Liver (tissue), 8 donors: ENCODE measurements at regions not wholly inside any gene's neighbourhood (a gene's known extent, or its start where the extent isn't known, plus 50 kb on each side); places are given as distances from the start of the nearest gene placed in this dataset.

ENCODE experiments used
- DNase-seq: peaks from one replicate; pipeline ENCODE4 v3.0.0-alpha.2; 2017; ENCODE audit warnings: low spot score
- H3K27ac ChIP-seq, 2 donors: one replicate each; pipeline ENCODE4 v1.7.0; 2013; ENCODE audit warnings: inconsistent platforms in 2 of 2, low read length in 2 of 2, control low read depth in 1 of 2, low read depth in 1 of 2, mild to moderate bottlenecking in 1 of 2
- H3K27me3 ChIP-seq, 4 donors: one replicate each; pipeline versions ENCODE4 v1.6.1 to v1.7.0; 2013; ENCODE audit warnings: low read length in 3 of 4, inconsistent platforms in 1 of 4, mild to moderate bottlenecking in 1 of 4, moderate library complexity in 1 of 4; ENCODE audit not compliant: control insufficient read depth in 4 of 4, insufficient read depth in 4 of 4
- H3K36me3 ChIP-seq, 4 donors: one replicate each; pipeline versions ENCODE4 v1.6.1 to v1.7.0; 2013; ENCODE audit warnings: low read length in 3 of 4, mild to moderate bottlenecking in 3 of 4, low read depth in 1 of 4, moderate library complexity in 1 of 4; ENCODE audit not compliant: control insufficient read depth in 4 of 4, insufficient read depth in 3 of 4
- H3K4me1 ChIP-seq, 4 donors: one replicate each; pipeline versions ENCODE4 v1.6.1 to v1.7.0; 2013; ENCODE audit warnings: low read length in 3 of 4, mild to moderate bottlenecking in 3 of 4, moderate library complexity in 1 of 4; ENCODE audit not compliant: control insufficient read depth in 4 of 4, insufficient read depth in 4 of 4
- H3K4me3 ChIP-seq, 3 donors: one replicate each; pipeline versions ENCODE4 v1.6.1 to v1.7.0; 2013; ENCODE audit warnings: low read length in 3 of 3, control low read depth in 1 of 3, low read depth in 1 of 3, mild to moderate bottlenecking in 1 of 3
- H3K9ac ChIP-seq, 2 donors: one replicate each; pipeline ENCODE4 v1.7.0; 2013; ENCODE audit warnings: low read length in 2 of 2, mild to moderate bottlenecking in 2 of 2, moderate library complexity in 2 of 2, control low read depth in 1 of 2, low read depth in 1 of 2
- H3K9me3 ChIP-seq, 4 donors: one replicate each; pipeline versions ENCODE4 v1.6.1 to v1.7.0; 2013; ENCODE audit warnings: low read length in 3 of 4; ENCODE audit not compliant: control insufficient read depth in 4 of 4
- CTCF ChIP-seq: fragments of 150-350 bp; IDR thresholded peaks from 2 replicates; pipeline ENCODE4 v1.5.1; 2017; ENCODE audit warnings: improper control_type of control experiment, low read depth, low read length; ENCODE audit not compliant: missing input control
- GABPA ChIP-seq, 2 donors: IDR thresholded peaks in 1 of 2; conservative IDR thresholded peaks in 1 of 2; 2 replicates each; pipeline ENCODE4 v1.6.1; 2016; ENCODE audit warnings: antibody characterized with exemption in 2 of 2, mild to moderate bottlenecking in 1 of 2, moderate library complexity in 1 of 2
- HNF4G ChIP-seq: IDR thresholded peaks from 2 replicates; pipeline ENCODE4 v1.6.1; 2016; ENCODE audit warnings: antibody characterized with exemption
- NR2F2 ChIP-seq: IDR thresholded peaks from 2 replicates; pipeline ENCODE4 v1.6.1; 2016; ENCODE audit warnings: antibody characterized with exemption
- REST ChIP-seq: IDR thresholded peaks from 2 replicates; pipeline ENCODE4 v1.6.1; 2016; ENCODE audit warnings: antibody characterized with exemption, mild to moderate bottlenecking
- SP1 ChIP-seq: IDR thresholded peaks from 2 replicates; pipeline ENCODE4 v1.6.1; 2018; ENCODE audit warnings: antibody characterized with exemption, mild to moderate bottlenecking
- TAF1 ChIP-seq: conservative IDR thresholded peaks from 2 replicates; pipeline ENCODE4 v1.6.1; 2016; ENCODE audit warnings: antibody characterized with exemption, mild to moderate bottlenecking
- YY1 ChIP-seq: IDR thresholded peaks from 2 replicates; pipeline ENCODE4 v1.6.1; 2016; ENCODE audit warnings: antibody characterized with exemption, mild to moderate bottlenecking
- ZBTB33 ChIP-seq: IDR thresholded peaks from 2 replicates; pipeline ENCODE4 v1.6.1; 2016; ENCODE audit warnings: antibody characterized with exemption
- WGBS: extraction: QIAGEN DNeasy Blood & Tissue Kit; methylation state at CpG from one replicate; pipeline ENCODE4 v1.1.7; 2013; 5-methylcytosine and 5-hydroxymethylcytosine counted together
- donor health status: healthy.
- donor health status: healthy.
- donor health status: healthy.
- donor health status: healthy.
- donor health status: healthy.

- no peak for TF ChIP-seq REST
Measured at GRCh38 chr7:138303230-138304070, 156.6 kb upstream of the TRIM24 start (continued).

- Histone ChIP-seq H3K36me3 (no peaks in the 10 kb centered on the region), H3K9ac (no peak overlapping the region), H3K27me3 (no peaks in the 10 kb centered on the region), H3K4me3 (no peak overlapping the region), H3K9me3 (no peaks in the 10 kb centered on the region), H3K4me1 (no peaks in the 10 kb centered on the region), H3K27ac (no peak overlapping the region)
- TF ChIP-seq REST (no peak), TAF1 (no peak), HNF4G (no peak), SP1 (no peak), GABPA (IDR thresholded peaks at IDR 0.05 in 1 of 2, conservative IDR thresholded peaks at IDR 0.05 in 1 of 2) (no peak), YY1 (no peak), CTCF (no peak), ZBTB33 (no peak), NR2F2 (no peak)
- 98% methylated on average over 1 of the region's 1 CpG for WGBS
- no peak for DNase-seq
Measured at GRCh38 chr7:138304071-138304320, 156.1 kb upstream of the TRIM24 start.
